A204.1 (cell line): ENCODE measurements at regions not wholly inside any gene's neighbourhood (a gene's known extent, or its start where the extent isn't known, plus 50 kb on each side); places are given as distances from the start of the nearest gene placed in this dataset.

Source experiments
- FAIRE-seq: peaks from 2 replicates; lab custom pipeline; 2012; peaks lifted over from hg19 to GRCh38; lab: Jason Lieb, UNC

DNA sequence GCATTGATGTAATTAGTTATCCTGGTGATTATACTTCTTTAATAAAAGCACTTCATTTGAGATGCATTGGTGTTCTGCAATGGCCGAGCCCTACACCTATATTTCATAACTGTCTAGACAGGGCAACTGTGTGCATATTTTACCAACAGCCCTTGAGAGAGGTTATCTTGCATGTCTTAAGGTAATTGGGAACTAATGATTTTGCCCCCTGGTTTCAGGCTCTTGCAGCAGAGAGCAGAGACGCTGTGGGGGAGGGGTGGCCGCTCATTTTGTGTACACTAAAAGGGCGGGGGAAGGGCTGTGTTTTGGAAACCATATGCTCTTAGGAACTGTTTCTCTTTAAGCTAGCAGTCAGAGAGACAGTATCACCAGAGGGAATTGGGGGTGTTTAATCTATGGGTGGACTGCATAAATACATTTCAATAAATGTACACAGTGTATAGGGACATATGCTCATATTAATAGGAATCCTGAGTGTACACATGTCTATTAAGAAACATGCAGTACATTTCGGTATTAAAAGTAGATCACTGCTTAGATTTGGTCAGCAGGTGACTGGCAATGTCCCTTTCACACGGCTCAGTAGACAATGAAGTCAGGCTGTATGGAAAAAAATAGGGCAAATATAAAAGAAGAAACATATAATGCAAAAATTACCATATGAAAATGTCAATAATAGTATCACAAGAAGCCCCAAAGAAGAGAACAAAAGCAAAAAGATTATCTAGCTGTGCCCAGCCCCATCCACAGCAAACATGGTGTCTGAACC, 402.9 kb upstream of the CITED2 start:
- FAIRE-seq, result no peak

DNA sequence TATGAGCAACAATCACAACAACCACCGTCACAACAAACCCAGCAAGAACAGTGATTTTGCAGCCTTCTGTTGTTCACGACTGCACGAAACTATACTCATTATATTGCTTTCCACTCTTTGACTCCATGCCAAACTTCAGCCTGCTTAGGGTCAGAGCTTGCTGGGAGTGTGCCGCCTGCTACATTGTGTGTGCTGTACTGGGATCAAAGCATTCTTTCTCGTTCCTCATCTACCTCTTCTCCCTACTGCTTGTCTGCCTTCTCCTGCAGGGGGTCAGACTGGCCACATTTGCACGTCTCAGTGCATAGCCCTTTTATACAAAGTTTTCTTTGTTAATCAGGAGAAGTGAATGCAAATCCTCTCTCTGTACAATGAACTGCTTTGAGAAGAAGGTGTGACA, 401.6 kb upstream of the CITED2 start:
- FAIRE-seq, result no peak

DNA sequence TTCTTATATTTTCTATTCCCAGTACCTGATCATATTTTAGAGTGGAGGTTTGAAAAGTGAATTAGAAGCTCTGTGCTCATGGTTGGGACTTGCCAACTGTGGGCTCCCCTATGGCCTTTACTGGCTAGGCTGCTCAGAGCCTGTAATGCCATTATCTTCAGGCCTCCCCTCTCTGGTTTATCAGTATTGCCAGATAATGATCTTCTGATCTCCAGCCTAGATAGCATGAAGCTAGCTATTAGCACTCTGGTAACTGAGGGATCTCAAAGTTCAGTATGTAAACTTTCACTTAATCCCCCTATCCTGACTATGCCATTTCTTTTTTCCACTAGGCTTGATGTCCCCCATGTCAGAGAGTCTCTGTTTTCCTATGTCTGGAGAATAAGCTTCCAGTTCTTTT, 393.7 kb upstream of the CITED2 start:
- FAIRE-seq, result no peak

DNA sequence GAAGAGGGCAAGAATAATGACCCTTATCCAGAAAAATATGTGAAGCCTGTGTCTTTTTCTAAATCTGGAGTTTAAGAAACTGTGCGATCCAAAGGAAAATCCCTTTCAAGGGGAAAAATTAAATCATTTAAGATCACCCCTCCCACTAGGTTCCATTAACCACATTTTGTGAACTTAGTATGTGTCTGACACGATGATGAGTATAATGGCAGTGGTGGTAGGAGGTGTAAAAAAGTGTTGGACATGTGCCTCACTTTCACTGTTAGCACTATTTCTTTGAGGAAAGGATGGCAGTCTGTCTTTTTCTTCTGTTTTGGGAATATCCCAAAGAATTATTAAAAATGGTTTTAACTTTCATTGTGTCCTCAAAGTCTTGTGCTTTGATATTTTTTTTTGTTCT, 392.3 kb upstream of the CITED2 start:
- FAIRE-seq, result no peak

DNA sequence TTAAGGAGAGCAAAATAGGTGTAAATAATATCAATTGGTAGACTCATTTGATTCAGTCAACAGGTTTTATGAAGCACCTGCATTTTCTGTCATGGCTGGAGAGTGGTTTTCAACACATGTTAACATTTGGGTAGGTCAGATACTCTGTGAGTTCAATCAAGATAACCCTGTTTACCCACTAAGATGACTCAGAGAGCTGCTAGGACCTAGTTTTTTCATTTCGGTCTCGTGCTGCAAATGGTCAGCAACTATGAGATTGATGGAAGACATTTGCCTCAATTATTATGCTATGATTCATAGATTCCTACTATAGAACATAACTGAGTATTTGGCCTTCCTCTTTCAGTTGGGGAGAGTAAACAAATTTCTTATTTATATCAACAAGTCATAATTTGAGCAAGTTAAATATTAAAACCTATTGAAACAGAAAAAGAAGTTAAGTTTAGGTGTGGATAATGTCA, 391.4 kb upstream of the CITED2 start:
- FAIRE-seq, result no peak

DNA sequence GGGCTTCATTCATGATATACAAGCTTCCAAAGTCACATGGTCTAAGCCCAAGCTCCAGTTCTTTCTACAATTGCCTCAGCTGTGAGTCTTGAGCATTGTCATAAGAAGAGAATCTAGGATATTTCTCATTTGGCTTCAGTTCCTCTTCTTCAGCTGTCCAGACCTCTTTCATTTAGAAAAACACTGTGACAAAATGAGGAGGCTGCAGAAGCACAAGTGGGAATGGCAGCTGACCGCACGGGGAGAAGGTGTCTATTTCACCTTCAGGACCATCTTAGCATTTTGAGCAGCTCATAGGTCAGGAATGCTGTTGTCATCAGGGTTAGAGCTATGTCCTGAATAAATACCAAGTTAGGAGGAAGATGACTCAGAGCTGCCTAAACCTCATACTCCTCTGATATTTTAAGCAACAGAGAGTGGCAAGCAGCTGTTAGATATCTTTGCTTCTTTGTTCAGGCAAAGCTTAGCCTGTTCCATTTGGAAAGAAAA, 390.1 kb upstream of the CITED2 start:
- FAIRE-seq, result no peak

DNA sequence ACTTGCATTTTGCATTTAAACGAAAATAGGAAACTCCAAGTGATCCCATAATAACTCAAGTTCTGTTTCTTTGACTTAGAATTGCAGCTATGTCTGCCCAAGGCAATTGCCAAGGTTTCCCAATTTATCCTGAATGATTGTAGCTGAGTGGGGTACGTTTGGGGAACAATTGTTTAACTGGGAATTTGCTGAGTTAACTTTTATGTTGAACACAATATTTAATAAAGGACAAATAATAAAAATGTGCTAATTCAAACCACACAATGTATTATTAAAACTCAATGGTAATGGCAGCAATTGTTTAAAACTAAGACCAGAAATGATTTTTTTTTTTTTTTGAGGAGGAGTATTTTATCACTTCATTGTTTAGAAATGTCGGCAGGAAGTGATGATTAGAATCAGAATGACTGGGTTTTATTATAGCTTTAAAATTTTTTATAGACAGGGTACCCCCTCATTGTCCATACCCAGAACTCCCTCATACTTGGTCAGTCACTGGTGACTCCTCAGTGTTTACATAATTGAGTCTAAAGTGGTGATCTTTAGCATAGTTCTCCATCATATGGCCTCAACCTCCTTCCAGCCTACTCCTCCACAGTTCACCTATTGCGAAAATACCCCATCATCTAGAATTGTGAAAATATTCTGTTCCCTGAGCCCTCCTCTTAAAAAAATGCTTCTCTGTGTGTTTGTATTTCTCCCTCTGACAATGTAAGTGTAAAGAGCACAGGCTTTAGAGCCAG, 389.2 kb upstream of the CITED2 start:
- FAIRE-seq, result no peak

DNA sequence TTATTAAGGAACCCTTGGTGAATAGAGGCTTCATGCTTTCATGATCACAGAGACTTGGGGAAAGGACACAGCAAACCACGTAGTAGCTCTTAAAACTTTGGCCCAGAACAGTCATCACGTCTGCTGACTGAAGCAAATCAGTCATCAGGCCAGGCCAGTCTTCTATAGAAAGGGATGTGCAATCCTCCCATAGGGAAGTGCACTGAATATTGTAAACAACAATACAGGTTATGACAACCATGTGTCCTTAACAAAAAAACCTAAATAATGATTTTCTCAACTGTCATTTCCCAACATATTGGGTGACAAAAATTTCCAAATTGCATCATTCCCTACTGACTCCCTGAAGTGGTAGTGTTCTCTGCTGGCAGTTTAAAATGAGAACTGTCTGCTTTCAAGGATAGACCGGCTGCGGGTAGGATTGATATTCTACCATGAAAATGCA, 388.2 kb upstream of the CITED2 start:
- FAIRE-seq, result no peak

DNA sequence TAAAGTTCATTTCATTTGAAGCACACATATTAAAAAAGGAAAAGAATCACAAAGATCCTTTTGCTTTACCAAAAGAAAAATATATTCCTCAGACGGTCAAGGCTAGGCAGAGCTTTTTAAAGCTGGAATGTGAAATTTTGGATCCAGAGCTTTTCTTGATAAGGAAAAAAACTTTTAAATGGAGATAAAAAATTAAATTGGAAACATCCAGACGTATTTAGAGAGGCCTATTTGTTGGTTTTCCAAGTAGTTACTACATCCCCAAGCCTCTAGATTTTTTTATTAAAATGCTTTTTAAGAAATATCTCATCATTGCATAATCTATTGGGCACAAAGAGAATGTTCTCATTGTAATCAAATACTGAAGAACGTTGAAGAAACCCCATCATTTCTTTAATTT, 385.7 kb upstream of the CITED2 start:
- FAIRE-seq, result no peak

DNA sequence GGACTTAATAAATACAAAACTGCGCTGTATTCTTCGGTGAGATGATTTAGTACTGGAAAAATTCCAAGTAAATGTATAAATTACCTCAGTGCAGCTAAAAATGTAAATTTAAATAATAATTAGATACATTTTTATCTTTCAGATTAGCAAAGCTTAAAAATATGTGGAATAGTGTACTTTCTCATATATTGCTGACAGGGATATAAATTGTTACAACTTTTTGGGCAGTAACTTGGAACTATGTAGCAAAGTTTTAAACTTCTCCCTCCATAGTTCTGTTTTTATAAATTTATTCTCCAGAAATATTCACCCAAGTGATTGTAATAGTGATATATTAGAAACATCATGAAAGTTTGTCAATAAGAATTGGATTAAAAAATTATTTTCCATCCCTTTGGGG, 384.6 kb upstream of the CITED2 start:
- FAIRE-seq, result no peak

DNA sequence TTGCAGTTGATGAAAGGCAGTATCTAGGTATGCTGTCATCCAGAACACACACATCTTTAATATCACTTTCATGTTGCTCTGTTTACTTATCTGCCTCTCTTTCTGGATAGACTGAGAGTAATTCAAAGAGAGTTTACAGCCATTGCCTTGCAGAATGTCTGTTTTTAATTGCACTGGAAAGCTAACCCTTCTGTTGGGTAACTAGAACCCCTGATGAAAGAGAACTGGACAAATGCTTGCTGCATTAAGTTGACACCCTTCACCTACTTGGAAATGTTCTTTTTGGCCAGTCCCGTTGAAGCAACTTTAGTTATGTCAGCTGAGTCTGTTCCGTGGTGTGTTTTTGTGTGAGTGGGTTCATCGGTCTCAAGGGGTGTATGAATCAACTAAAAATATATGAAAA, 383.8 kb upstream of the CITED2 start:
- no peak for FAIRE-seq

DNA sequence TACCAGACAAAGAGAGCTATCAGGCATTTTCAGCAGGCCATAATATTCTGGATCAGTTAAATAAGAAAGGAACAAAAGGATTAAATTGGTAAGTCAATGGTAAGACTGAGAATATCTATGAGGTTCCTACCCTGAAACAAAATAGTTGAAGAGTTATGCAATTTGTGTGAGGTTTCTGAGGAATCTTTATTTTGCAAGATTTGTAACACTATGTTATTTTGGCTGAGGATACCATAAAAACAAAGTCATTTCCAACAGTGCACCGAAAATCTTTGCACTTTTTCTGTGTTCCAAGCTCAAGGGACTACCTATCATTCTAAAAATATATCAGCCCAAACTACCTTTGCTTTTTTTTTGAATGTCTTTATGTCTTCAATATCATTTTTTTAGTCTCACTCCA, 383.3 kb upstream of the CITED2 start:
- no peak for FAIRE-seq

DNA sequence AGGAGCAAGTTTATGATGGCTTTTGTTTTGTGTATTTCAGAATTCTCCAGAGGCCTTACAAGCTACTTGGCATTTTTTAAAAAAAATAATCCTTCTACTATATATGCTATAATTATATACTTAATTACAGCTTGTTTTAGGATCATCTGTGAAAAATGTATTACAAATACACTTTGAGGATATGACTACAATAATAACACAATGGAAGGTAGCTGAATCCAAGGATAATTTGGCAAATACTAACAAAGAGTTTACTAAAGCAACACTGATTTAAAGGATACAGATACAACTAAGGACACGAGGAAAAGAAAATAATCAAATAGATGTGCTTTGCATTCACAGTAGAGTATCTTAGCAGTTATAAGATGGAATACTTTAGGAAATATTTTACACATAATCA, 381.9 kb upstream of the CITED2 start:
- no peak for FAIRE-seq

DNA sequence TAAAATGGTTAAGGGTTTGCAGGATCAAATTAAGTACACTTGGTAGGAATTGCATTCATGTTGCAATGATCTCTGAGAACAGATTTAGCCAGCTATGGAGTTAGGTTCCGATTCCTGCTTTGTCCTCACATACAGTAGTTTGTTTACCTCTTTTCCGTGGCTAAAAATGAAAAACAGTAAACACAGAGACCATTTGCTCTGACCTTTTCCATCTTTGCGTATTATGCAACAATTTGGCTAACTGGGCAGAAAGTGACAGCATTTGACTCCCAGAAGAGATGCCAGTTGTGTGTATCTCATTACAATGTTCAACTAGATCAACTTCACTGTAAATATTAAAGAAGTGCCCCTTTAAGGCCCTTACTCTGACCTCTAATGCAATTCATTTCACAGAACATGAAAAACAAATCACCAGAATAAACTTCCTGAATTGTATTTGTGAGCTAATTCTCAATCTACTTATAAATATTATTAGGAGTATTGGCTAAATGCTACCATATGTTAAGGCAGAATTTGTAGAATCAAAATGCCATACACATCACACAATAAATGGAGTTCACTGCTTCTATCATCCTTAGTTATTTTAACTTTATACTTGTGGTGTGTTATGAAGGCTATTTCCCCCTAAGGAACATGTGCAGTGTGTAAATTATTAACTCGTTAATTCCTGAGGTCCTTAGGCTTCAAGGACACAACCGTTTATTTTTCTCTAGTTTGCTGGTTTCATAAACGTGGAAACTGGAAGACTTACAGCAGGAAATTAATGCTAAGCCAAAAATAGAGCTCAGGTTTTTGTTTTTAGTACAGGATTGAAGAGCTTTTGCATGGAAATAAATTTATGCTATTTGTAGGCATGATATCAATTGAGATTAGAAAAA, 380.7 kb upstream of the CITED2 start:
- no peak for FAIRE-seq

DNA sequence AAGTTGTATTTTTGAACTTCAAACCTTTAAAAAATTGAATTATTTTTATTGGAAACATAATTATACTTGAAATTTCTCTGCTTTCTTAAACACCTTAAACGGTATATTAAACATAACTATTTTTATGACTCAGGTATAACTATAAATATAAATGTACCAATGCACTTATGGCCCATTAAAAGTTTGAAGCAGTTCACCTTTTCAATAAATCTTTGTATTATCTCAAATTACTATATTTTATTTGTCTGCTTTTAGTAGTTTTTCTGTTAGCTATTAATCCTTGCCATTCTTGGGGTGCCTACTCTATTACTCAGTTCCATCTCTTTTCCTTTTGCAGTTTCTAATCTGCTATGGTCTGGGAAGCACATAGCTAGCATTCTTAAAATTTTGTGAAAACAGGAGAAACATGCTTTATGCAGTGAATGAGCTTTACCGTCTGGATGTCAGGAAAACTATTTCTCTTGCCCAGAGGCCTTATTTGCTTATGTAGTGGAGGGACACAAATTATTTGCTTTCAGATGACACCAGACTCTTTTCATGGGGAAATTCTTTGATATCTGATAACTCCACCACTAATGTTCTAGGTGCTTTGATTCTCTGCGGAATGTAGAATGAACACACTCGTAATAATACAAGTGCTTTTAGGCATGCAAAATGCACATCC, 378.9 kb upstream of the CITED2 start:
- FAIRE-seq, result no peak

DNA sequence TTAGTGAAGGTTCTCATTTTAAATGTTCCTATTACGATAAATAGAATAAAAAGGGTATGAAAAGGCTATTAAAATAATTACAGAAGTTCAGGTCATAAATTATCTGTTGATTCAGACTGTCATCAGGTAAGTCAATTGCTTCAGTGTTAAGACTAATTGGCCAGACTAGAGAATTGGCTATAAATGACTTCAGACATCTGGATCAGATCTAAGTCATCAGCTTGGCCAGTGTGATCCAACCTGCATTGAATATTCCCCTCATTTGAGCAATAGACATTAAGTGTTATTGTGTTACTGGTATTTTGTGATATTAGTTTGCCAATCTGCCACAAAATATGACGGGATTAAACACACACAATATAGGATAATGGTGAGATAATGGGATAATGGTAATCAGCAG, 377.6 kb upstream of the CITED2 start:
- no peak for FAIRE-seq

DNA sequence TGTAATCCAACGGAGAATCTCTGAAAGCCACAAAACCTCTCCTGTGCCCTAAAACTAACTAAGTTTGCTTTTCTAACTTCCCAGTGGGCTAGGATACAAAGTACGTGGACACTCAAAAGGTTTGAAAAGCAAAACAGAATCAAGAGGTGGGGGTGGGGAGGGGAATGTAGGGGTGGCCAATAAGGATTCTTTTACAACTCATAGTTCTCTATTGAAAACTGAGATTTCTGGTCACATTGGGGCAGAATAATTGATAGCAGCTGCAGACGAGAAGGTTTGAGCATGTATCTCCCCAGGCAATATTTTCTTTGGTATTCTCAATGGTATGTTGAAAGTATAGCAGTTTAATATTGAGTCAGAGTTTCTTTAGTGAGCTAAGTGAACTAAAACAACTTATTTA, 376.7 kb upstream of the CITED2 start:
- no peak for FAIRE-seq

DNA sequence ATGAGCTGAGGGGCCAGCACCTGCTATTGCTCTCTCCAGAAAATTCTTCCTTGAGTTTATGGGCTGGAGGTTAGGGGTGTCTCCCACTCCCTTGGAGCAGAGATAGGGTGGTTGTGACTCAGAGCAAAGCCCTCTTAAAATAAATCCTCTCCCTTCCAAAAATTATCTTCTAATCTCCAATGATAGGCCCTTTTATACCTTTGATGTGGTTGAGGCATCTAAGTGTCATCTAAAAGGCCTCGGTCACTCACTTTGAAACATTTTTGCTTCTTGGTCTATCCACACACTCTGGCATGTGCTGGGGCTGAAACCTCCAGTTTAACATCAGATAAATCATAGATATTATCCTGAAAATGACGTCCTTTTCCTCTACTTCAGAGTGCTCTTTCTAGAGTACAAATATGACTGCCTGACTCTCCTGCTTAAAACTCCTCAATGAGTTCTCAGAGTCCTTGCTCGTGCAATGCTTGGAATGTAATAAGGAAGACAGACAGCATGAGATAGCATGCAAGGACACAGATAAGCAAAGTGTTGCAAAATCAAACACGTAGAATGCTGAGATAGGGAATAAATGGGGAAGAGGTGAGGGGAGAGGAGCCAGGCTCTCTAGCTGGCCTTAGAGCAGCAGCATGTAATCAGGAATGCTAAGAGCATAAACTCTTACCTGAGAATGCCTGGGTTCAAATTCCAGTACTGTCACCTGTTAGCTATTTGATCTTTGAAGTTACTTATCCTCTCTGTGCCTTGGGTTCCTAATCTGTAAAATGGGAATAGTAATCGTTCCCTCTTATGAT, 374.1 kb upstream of the CITED2 start:
- FAIRE-seq, result no peak

DNA sequence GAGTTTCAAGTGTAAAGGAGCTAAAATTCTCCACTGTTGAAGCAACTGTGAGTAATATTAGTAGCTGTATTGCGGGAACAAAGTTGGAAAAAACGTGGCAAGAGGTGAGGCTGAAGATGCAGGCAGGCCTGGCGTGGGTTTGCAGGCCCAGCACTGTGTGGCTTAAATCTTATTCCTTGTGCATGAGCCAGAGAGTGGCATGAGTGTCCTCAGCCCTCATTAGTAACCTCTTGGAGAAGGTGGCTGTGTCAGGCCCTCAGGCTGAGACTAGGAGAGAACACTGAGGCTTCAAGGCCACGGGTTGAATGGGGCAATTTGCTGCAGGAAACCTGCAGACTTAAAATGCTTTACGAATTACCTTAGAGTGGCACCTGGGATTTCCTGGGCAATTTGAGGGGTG, 372.7 kb upstream of the CITED2 start:
- no peak for FAIRE-seq

DNA sequence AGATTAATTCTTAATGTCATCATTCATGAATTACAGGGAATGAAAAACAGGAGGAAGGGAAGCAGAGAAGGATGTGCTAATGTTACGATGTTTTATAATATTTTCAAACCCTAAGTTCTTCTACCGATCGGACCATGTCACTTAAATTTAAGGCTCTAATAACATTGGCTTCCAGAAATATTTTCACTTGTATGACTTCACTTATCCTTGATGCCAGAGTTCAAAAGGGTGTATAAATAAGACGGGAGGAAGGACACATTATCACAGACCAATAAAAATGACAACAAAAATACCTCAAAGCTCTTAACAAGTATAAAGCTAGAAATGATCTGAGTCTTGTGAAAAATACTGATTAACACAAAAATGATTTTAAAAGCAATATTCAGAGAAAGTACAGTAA, 370.4 kb upstream of the CITED2 start:
- no peak for FAIRE-seq
